Heart right ventricle (tissue), 16 donors: ENCODE measurements at regions not wholly inside any gene's neighbourhood (a gene's known extent, or its start where the extent isn't known, plus 50 kb on each side); places are given as distances from the start of the nearest gene placed in this dataset.

Source experiments
- ATAC-seq, 8 donors: fragments of 200-7000 bp; cut with Tn5 transposase; one replicate each; pipeline ENCODE4 v1.9.1; 2020; ENCODE audit warnings: mild to moderate bottlenecking in 8 of 8, moderate library complexity in 8 of 8, moderate number of reproducible peaks in 1 of 8
- DNase-seq, 2 donors: peaks; one replicate each; pipeline ENCODE4 v3.0.0-alpha.2; 2020
- H3K27ac ChIP-seq, 10 donors: fragments of 200-600 bp; sonication (generic) in 2 of 10; one replicate each; pipeline versions ENCODE4 v1.5.0 to v1.8.0; 2020 to 2022; ENCODE audit warnings: mild to moderate bottlenecking in 3 of 10
- H3K27me3 ChIP-seq, 7 donors: fragments of 200-600 bp; one replicate each; pipeline ENCODE4 v1.8.0; 2021 to 2022; ENCODE audit warnings: mild to moderate bottlenecking in 2 of 7
- H3K36me3 ChIP-seq, 9 donors: fragments of 200-600 bp; sonication (generic) in 1 of 9; one replicate each; pipeline versions ENCODE4 v1.5.0 to v1.8.0; 2020 to 2022; ENCODE audit warnings: mild to moderate bottlenecking in 2 of 9
- H3K4me1 ChIP-seq, 9 donors: fragments of 200-600 bp; sonication (generic) in 1 of 9; one replicate each; pipeline versions ENCODE4 v1.5.0 to v1.8.0; 2020 to 2022; ENCODE audit warnings: mild to moderate bottlenecking in 4 of 9
- H3K4me3 ChIP-seq, 10 donors: fragments of 200-600 bp; sonication (generic) in 2 of 10; one replicate each; pipeline versions ENCODE4 v1.5.0 to v1.8.0; 2020 to 2022; ENCODE audit warnings: mild to moderate bottlenecking in 7 of 10, moderate library complexity in 2 of 10
- H3K9me3 ChIP-seq, 11 donors: fragments of 200-600 bp in 10 of 11; sonication (generic) in 2 of 11; one replicate each; pipeline versions ENCODE4 v1.5.0 to v1.8.0; 2013 to 2022; ENCODE audit warnings: mild to moderate bottlenecking in 2 of 11, control low read depth in 1 of 11, moderate library complexity in 1 of 11
- WGBS, 2 donors: extraction: QIAGEN DNeasy Blood & Tissue Kit; methylation state at CpG; one replicate each; pipeline ENCODE4 v1.1.7; 2013; ENCODE audit warnings: inconsistent platforms in 1 of 2; 5-methylcytosine and 5-hydroxymethylcytosine counted together
- intact Hi-C, 10 donors: fragments of 100-400 bp; cut with DNase I; formaldehyde crosslinking; loops; one replicate each; pipeline versions ENCODE4 v1.11.1 to v1.14.2; 2022
- TF ChIP-seq, protein P1 (sequence below), 9 donors: fragments of 200-600 bp; sonication (generic) in 2 of 9; IDR thresholded peaks; one replicate each; pipeline versions ENCODE4 v1.5.0 to v1.8.0; 2021 to 2022; ENCODE audit warnings: antibody characterized with exemption in 9 of 9, mild to moderate bottlenecking in 5 of 9, moderate library complexity in 1 of 9
- donor health status: Arrhythmogenic right ventricular cardiomyopathy.
- donor health status: ischemic (EF 13 %, LVEDD 7.1; RV severe dilation, severe dysfunction).
- donor health status: healthy with polysubstance abuse.
- donor health status: DM: no; HTN: yes; CAD: no.
- donor health status: DM: no; HTN: no; CAD: no.
- donor health status: ischemic (EF 25% LVEDD 6.9; RV normal size, moderate dysfunction).
- donor health status: ischemic (EF 25% LVEDD 5.7; RV mildly dilated, moderate dysfunction).
- donor health status: healthy.
- donor health status: DM: yes; HTN: yes; CAD: no.
- donor health status: Ischemic cardiomyopathy.
- donor health status: ischemic (EF 35%, LVEDD 5.7; RV mildly dilated, moderate dysfunction).
- donor health status: nonischemic (EF 11% LVEDD 7.7; RV severe dilation, severe dysfunction).
- donor health status: DM: yes; HTN: yes; CAD: no.
- donor health status: PGD.
- donor health status: ischemic (EF 29% LVEDD 5.4; RV normal size, mild dysfunction).
- donor health status: nonischemic (EF 23%, LVEDD 6.1; RV moderate dilation, normal function).

GRCh38 chr18:56255381-56255780, 383.0 kb downstream of the TXNL1 start:
- TF ChIP-seq, protein P1, sequence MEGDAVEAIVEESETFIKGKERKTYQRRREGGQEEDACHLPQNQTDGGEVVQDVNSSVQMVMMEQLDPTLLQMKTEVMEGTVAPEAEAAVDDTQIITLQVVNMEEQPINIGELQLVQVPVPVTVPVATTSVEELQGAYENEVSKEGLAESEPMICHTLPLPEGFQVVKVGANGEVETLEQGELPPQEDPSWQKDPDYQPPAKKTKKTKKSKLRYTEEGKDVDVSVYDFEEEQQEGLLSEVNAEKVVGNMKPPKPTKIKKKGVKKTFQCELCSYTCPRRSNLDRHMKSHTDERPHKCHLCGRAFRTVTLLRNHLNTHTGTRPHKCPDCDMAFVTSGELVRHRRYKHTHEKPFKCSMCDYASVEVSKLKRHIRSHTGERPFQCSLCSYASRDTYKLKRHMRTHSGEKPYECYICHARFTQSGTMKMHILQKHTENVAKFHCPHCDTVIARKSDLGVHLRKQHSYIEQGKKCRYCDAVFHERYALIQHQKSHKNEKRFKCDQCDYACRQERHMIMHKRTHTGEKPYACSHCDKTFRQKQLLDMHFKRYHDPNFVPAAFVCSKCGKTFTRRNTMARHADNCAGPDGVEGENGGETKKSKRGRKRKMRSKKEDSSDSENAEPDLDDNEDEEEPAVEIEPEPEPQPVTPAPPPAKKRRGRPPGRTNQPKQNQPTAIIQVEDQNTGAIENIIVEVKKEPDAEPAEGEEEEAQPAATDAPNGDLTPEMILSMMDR (IDR thresholded peaks at IDR 0.05), result no peak
- Histone ChIP-seq H3K36me3 (no peaks in the 10 kb centered on the region), H3K27me3 (no peaks in the 10 kb centered on the region), H3K4me1 (peaks cover 0 to 16% (median 0%) of the 10 kb centered on the region in 9 donors), H3K27ac (no peak overlapping the region), H3K9me3 (no peaks in the 10 kb centered on the region), H3K4me3 (no peak overlapping the region)
- intact Hi-C loops, result no loop called here
- ATAC-seq (no peak), DNase-seq (no peak)
- WGBS, 2 donors, result 93 to 94% methylated on average over 2 of the region's 2 CpGs

DNA sequence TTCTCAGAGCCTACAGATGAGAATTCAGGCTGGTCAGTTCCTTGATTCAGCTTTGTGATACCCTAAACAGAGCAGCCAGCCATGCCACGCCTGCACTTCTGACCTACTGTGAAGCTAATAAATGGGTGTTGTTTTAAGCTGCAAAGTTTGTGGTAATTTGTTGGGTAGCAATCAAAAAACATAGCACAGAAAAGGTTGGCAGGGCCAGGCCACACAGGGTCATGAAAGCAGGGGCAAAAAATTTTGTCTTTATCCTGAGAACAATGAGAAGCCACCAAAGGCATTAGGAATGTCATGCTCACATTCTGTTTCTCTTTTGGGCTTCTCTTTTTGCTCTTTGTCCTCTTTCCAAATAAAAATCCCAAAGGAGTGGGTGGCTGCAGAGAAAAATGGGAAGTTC, 385.9 kb downstream of the TXNL1 start:
- no peaks in the 10 kb centered on the region for H3K9me3 ChIP-seq
- H3K4me1 ChIP-seq, result peaks cover 0 to 9% (median 0%) of the 10 kb centered on the region in 9 donors
- DNase-seq, result no peak
- no peaks in the 10 kb centered on the region for H3K27me3 ChIP-seq
- WGBS, 2 donors, result 96 to 100% methylated on average over 1 of the region's 1 CpG
- H3K36me3 ChIP-seq, result no peaks in the 10 kb centered on the region
- H3K4me3 ChIP-seq, result no peak overlapping the region
- TF ChIP-seq, protein P1 (IDR thresholded peaks at IDR 0.05), result no peak
- H3K27ac ChIP-seq, result no peak overlapping the region
- intact Hi-C loops, result no loop called here
- ATAC-seq, result no peak

DNA sequence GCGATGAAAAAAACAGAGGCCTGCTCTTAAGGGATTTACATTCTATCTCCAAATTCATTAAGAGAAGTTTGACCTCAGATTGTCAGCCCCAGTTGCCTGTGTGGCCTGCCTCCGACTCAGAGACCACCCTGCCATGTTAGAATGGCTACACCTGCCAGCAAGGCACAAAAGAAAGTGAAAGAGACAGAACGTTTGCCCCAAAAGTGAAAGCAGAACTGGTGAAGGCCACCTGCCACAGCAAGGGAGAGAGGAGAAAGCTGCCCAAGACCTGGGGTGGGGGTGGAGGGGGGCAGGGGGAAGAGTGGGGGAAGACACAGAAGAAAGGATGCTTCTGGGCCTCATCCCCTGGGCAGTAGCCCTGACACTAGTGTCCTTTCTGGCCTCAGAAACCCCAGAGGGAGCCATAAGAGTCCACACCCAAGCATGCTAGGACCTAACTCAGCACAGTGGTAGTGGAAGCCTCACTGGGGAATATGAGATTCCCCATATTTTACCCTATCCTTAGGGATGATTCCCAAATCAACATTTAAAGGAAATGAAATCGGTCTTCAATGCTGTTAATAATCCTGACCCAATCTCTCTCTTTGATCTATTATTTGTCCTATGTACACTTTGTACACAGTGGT, 389.7 kb downstream of the TXNL1 start:
- 85 to 86% methylated on average over 4 of the region's 4 CpGs for WGBS, 2 donors

GRCh38 chr18:56246916-56247315, 391.5 kb downstream of the TXNL1 start:
- ATAC-seq, result no peak
- WGBS, 2 donors, result 82 to 85% methylated on average over 2 of the region's 2 CpGs
- Histone ChIP-seq H3K9me3 (no peaks in the 10 kb centered on the region), H3K4me1 (peaks cover 0 to 25% (median 10%) of the 10 kb centered on the region in 9 donors), H3K27ac (no peak overlapping the region), H3K27me3 (no peaks in the 10 kb centered on the region), H3K36me3 (no peaks in the 10 kb centered on the region), H3K4me3 (no peak overlapping the region)
- intact Hi-C loops, result loop anchor here in 1 of 10 donors (5.0 kb wide), 1 partner anchor 265 kb away; no protein-coding TSS in a partner anchor
- TF ChIP-seq, protein P1 (IDR thresholded peaks at IDR 0.05), result no peak
- no peak for DNase-seq

More for the DNA sequence above, 389.7 kb downstream of the TXNL1 start:
- H3K9me3 ChIP-seq, result no peaks in the 10 kb centered on the region
- TF ChIP-seq, protein P1 (IDR thresholded peaks at IDR 0.05), result no peak
- DNase-seq (no peak), ATAC-seq (no peak)
- no peaks in the 10 kb centered on the region for H3K36me3 ChIP-seq
- H3K4me3 ChIP-seq, result no peak overlapping the region
- peaks cover 0 to 25% (median 10%) of the 10 kb centered on the region in 9 donors for H3K4me1 ChIP-seq
- H3K27ac ChIP-seq, result no peak overlapping the region
- intact Hi-C loops, result loop anchor here in 1 of 10 donors (5.0 kb wide), 1 partner anchor 266 kb away; no protein-coding TSS in a partner anchor
- H3K27me3 ChIP-seq, result no peaks in the 10 kb centered on the region
